IMR-90 (cell line): ENCODE measurements at regions not wholly inside any gene's neighbourhood (a gene's known extent, or its start where the extent isn't known, plus 50 kb on each side); places are given as distances from the start of the nearest gene placed in this dataset.
A peak's percentile ranks its signal among the peaks of the same experiment; 100 is the strongest.

Source experiments
- ATAC-seq: fragments of 200-7000 bp; cut with Tn5 transposase; 2 replicates; pipeline ENCODE4 v1.9.1; 2020; ENCODE audit warnings: low read depth, mild to moderate bottlenecking, moderate library complexity
- BruUV-seq: library from RNA; stranded (reverse); fragments of 400-500 nt; replicated peaks from 2 replicates; lab custom pipeline; 2021; lab: Mats Ljungman, UMichigan
- CTCF ChIA-PET: fragments of 300-600 bp; formaldehyde crosslinking; extraction: SDS; loops from one replicate; lab custom pipeline; 2021; ENCODE audit warnings: antibody characterized with exemption; lab: Yijun Ruan, JAX
- POLR2A ChIA-PET: fragments of 300-600 bp; sonication (Branson Sonifier 250); formaldehyde crosslinking; loops from one replicate; lab custom pipeline; 2022; ENCODE audit warnings: antibody characterized with exemption; ENCODE audit not compliant: unreplicated experiment; lab: Charles Lee
- DNase-seq: peaks from one replicate; pipeline ENCODE4 v3.0.0; 2013
- H2AFZ ChIP-seq: replicated peaks from 2 replicates; pipeline ENCODE3; 2013; ENCODE audit warnings: low read length, mild to moderate bottlenecking; ENCODE audit not compliant: poor library complexity
- H2AK5ac ChIP-seq: 2 replicates; pipeline ENCODE4 v1.6.1; 2013; ENCODE audit warnings: low read depth, low read length, inconsistent platforms
- H2AK9ac ChIP-seq: replicated peaks from 2 replicates; pipeline ENCODE3; 2013; ENCODE audit warnings: mild to moderate bottlenecking, low read depth, low read length, moderate library complexity; ENCODE audit not compliant: poor library complexity
- H2BK120ac ChIP-seq: 2 replicates; pipeline ENCODE4 v1.6.1; 2013; ENCODE audit warnings: low read depth, low read length, inconsistent platforms
- H2BK15ac ChIP-seq: 3 replicates; pipeline ENCODE4 v1.6.1; 2013; ENCODE audit warnings: low read depth, low read length, inconsistent platforms
- H2BK20ac ChIP-seq: 2 replicates; pipeline ENCODE4 v1.6.1; 2013; ENCODE audit warnings: low read depth, mild to moderate bottlenecking, inconsistent platforms, low read length, moderate library complexity
- H2BK5ac ChIP-seq: 2 replicates; pipeline ENCODE4 v1.6.1; 2013; ENCODE audit warnings: mild to moderate bottlenecking, low read depth, low read length, inconsistent platforms; ENCODE audit not compliant: poor library complexity, severe bottlenecking
- H3K14ac ChIP-seq: replicated peaks from 2 replicates; pipeline ENCODE4 v1.6.1; 2013; ENCODE audit warnings: low read depth, low read length, inconsistent platforms
- H3K18ac ChIP-seq: 2 replicates; pipeline ENCODE4 v1.6.1; 2013; ENCODE audit warnings: low read depth, low read length, control low read depth
- H3K23ac ChIP-seq: 2 replicates; pipeline ENCODE4 v1.6.1; 2013; ENCODE audit warnings: low read depth, low read length, inconsistent platforms
- H3K27ac ChIP-seq: 2 replicates; pipeline ENCODE4 v1.5.1; 2013; ENCODE audit warnings: mild to moderate bottlenecking, control low read depth, low read length; ENCODE audit not compliant: insufficient read depth
- H3K27me3 ChIP-seq: 2 replicates; pipeline ENCODE4 v1.6.1; 2013; ENCODE audit warnings: low read length; ENCODE audit not compliant: control insufficient read depth, insufficient read depth
- H3K36me3 ChIP-seq: 2 replicates; pipeline ENCODE4 v1.6.1; 2013; ENCODE audit warnings: low read length, mixed read lengths; ENCODE audit not compliant: control insufficient read depth, insufficient read depth
- H3K4ac ChIP-seq: 2 replicates; pipeline ENCODE4 v1.6.1; 2013; ENCODE audit warnings: low read depth, low read length, inconsistent platforms
- H3K4me1 ChIP-seq: 2 replicates; pipeline ENCODE4 v1.6.1; 2013; ENCODE audit warnings: low read length, mixed read lengths; ENCODE audit not compliant: control insufficient read depth, insufficient read depth
- H3K4me2 ChIP-seq: 2 replicates; pipeline ENCODE4 v1.6.1; 2013; ENCODE audit warnings: low read depth, mild to moderate bottlenecking, control low read depth, low read length, moderate library complexity
- H3K4me3 ChIP-seq: 2 replicates; pipeline ENCODE4 v1.5.1; 2013; ENCODE audit warnings: low read depth, mild to moderate bottlenecking, control low read depth, low read length, moderate library complexity; ENCODE audit not compliant: insufficient read depth
- H3K56ac ChIP-seq: 2 replicates; pipeline ENCODE4 v1.6.1; 2013; ENCODE audit warnings: low read length, inconsistent platforms; ENCODE audit not compliant: insufficient read depth; ENCODE audit errors: extremely low read depth
- H3K79me1 ChIP-seq, 2 experiments: 2 replicates each; pipeline ENCODE4 v1.6.1; 2013; ENCODE audit warnings: low read length in 2 of 2, inconsistent platforms in 1 of 2, low read depth in 1 of 2
- H3K9ac ChIP-seq: 2 replicates; pipeline ENCODE4 v1.6.1; 2013; ENCODE audit warnings: low read depth, low read length, control low read depth
- H3K9me1 ChIP-seq: 2 replicates; pipeline ENCODE4 v1.6.1; 2013; ENCODE audit warnings: low read length, inconsistent platforms; ENCODE audit not compliant: insufficient read depth
- H3K9me3 ChIP-seq: 2 replicates; pipeline ENCODE4 v1.6.1; 2013; ENCODE audit warnings: low read length; ENCODE audit not compliant: control insufficient read depth, insufficient read depth
- H4K20me1 ChIP-seq: 2 replicates; pipeline ENCODE4 v1.6.1; 2013; ENCODE audit warnings: low read length, inconsistent platforms; ENCODE audit not compliant: insufficient read depth
- H4K5ac ChIP-seq: 2 replicates; pipeline ENCODE4 v1.6.1; 2013; ENCODE audit warnings: mild to moderate bottlenecking, low read depth, low read length, control low read depth
- H4K8ac ChIP-seq, 2 experiments: 2 replicates each; pipeline ENCODE4 v1.6.1; 2013; ENCODE audit warnings: low read depth in 2 of 2, low read length in 2 of 2, control low read depth in 1 of 2, inconsistent platforms in 1 of 2
- H4K91ac ChIP-seq: 2 replicates; pipeline ENCODE4 v1.6.1; 2013; ENCODE audit warnings: low read depth, low read length, inconsistent platforms; ENCODE audit not compliant: insufficient read depth
- BHLHE40 ChIP-seq: fragments of 150-350 bp; IDR thresholded peaks from 2 replicates; pipeline ENCODE4 v1.6.1; 2016; ENCODE audit warnings: mild to moderate bottlenecking, low read depth, low read length
- CEBPB ChIP-seq: IDR thresholded peaks from 2 replicates; pipeline ENCODE4 v1.6.1; 2012; ENCODE audit warnings: low read depth, low read length, improper control_type of control experiment
- CHD1 ChIP-seq: IDR thresholded peaks from 2 replicates; pipeline ENCODE4 v1.6.1; 2012; ENCODE audit warnings: low read depth, low read length, improper control_type of control experiment
- CTCF ChIP-seq: conservative IDR thresholded peaks from 2 replicates; pipeline ENCODE4 v1.5.1; 2012; ENCODE audit warnings: mild to moderate bottlenecking, low read depth, low read length, improper control_type of control experiment
- ELK1 ChIP-seq: fragments of 150-350 bp; IDR thresholded peaks from 2 replicates; pipeline ENCODE4 v1.6.1; 2016; ENCODE audit warnings: low read depth, mild to moderate bottlenecking, low read length, moderate library complexity, borderline replicate concordance
- FOS ChIP-seq: fragments of 150-350 bp; IDR thresholded peaks from 2 replicates; pipeline ENCODE4 v1.6.1; 2016; ENCODE audit warnings: low read depth, low read length
- MAFK ChIP-seq: IDR thresholded peaks from 2 replicates; pipeline ENCODE4 v1.6.1; 2012; ENCODE audit warnings: low read depth, low read length, improper control_type of control experiment
- MAZ ChIP-seq: IDR thresholded peaks from 2 replicates; pipeline ENCODE4 v1.6.1; 2012; ENCODE audit warnings: low read depth, mild to moderate bottlenecking, low read length, improper control_type of control experiment, moderate library complexity, borderline replicate concordance
- MXI1 ChIP-seq: IDR thresholded peaks from 2 replicates; pipeline ENCODE4 v1.6.1; 2012; ENCODE audit warnings: low read depth, mild to moderate bottlenecking, low read length, moderate library complexity, borderline replicate concordance
- NFE2L2 ChIP-seq: fragments of 150-350 bp; IDR thresholded peaks from 2 replicates; pipeline ENCODE4 v1.6.1; 2016; ENCODE audit warnings: low read depth, mild to moderate bottlenecking, low read length
- POLR2A ChIP-seq: IDR thresholded peaks from 2 replicates; pipeline ENCODE4 v1.6.1; 2012; ENCODE audit warnings: mild to moderate bottlenecking, low read depth, low read length
- RAD21 ChIP-seq: IDR thresholded peaks from 2 replicates; pipeline ENCODE4 v1.6.1; 2012; ENCODE audit warnings: low read length, improper control_type of control experiment
- RCOR1 ChIP-seq: IDR thresholded peaks from 2 replicates; pipeline ENCODE4 v1.6.1; 2012; ENCODE audit warnings: mild to moderate bottlenecking, low read length, improper control_type of control experiment; ENCODE audit not compliant: insufficient replicate concordance
- RFX5 ChIP-seq: IDR thresholded peaks from 2 replicates; pipeline ENCODE4 v1.8.0; 2012; ENCODE audit warnings: low read depth, mild to moderate bottlenecking, low read length, moderate library complexity
- SMC3 ChIP-seq: fragments of 150-350 bp; IDR thresholded peaks from 2 replicates; pipeline ENCODE4 v1.6.1; 2016; ENCODE audit warnings: low read depth, mild to moderate bottlenecking, antibody characterized with exemption, low read length, moderate library complexity
- USF2 ChIP-seq: fragments of 150-350 bp; IDR thresholded peaks from 2 replicates; pipeline ENCODE4 v1.6.1; 2017; ENCODE audit warnings: mild to moderate bottlenecking, antibody characterized with exemption, low read length, low read depth
- dilution Hi-C: fragments of 300-500 bp; cut with HindIII; formaldehyde crosslinking; loops from one replicate; pipeline ENCODE4 v1.14.3; 2018; ENCODE audit warnings: low sequenced_read_pairs; ENCODE audit not compliant: unreplicated experiment
- in situ Hi-C: fragments of 300-500 bp; cut with MboI; formaldehyde crosslinking; loops from 3 replicates; pipeline ENCODE4 v1.14.3; 2019; ENCODE audit warnings: low sequenced_read_pairs, inconsistent platforms, mixed read lengths
- intact Hi-C: fragments of 100-400 bp; cut with micrococcal nuclease; formaldehyde crosslinking; loops from 2 replicates; pipeline ENCODE4 v1.10.0; 2022

- no TSS peak for BruUV-seq
- ATAC-seq: no peak
Observed at GRCh38 chr3:36114353-36114752, 266.0 kb upstream of the STAC start.

More at GRCh38 chr3:36114353-36114752, 266.0 kb upstream of the STAC start:
- no peak overlapping the region for H2BK120ac ChIP-seq
- no peaks in the 10 kb centered on the region for H3K27me3 ChIP-seq
- H3K14ac ChIP-seq: no peak overlapping the region
- no peak overlapping the region for H2AK9ac ChIP-seq
- no peak overlapping the region for H2AFZ ChIP-seq
- no peak overlapping the region for H3K18ac ChIP-seq
- no peaks in the 10 kb centered on the region for H3K9me1 ChIP-seq
- no peak overlapping the region for H2BK20ac ChIP-seq
- H3K36me3 ChIP-seq: no peaks in the 10 kb centered on the region
- intact Hi-C loops: no loop called here
- no peaks in the 10 kb centered on the region for H3K79me1 ChIP-seq
- H4K91ac ChIP-seq: no peak overlapping the region
- no peak overlapping the region for H2BK5ac ChIP-seq
- POLR2A ChIA-PET: no interaction called here
- H3K23ac ChIP-seq: no peak overlapping the region
- no peak overlapping the region for H3K56ac ChIP-seq
- H4K20me1 ChIP-seq: no peaks in the 10 kb centered on the region
- TF ChIP-seq MAFK: peak; percentile 36
- no peak for TF ChIP-seq CTCF
- TF ChIP-seq RFX5: no peak
- TF ChIP-seq USF2: no peak
- no peak for TF ChIP-seq POLR2A
- peak; percentile 92 for TF ChIP-seq NFE2L2
- no peak for TF ChIP-seq BHLHE40
- TF ChIP-seq FOS: no peak
- TF ChIP-seq CHD1: no peak
- TF ChIP-seq RAD21: no peak
- no peak for TF ChIP-seq SMC3
- no peak for TF ChIP-seq RCOR1
- no peak for TF ChIP-seq MAZ
- TF ChIP-seq MXI1: no peak
- TF ChIP-seq ELK1: no peak
- TF ChIP-seq CEBPB: no peak
- no peak overlapping the region for H2AK5ac ChIP-seq
- no peak overlapping the region for H3K4me2 ChIP-seq
- H3K27ac ChIP-seq: no peak overlapping the region
- no peaks in the 10 kb centered on the region for H3K4me1 ChIP-seq
- DNase-seq: no peak
- dilution Hi-C loops: no loop called here
- no peak overlapping the region for H3K9ac ChIP-seq
- H3K4ac ChIP-seq: no peak overlapping the region
- no peak overlapping the region for H4K5ac ChIP-seq
- CTCF ChIA-PET: no interaction called here
- H2BK15ac ChIP-seq: no peak overlapping the region
- no peak overlapping the region for H4K8ac ChIP-seq
- H3K4me3 ChIP-seq: no peak overlapping the region
- H3K9me3 ChIP-seq: 0 out of 2 replicates have a peak, but pooled peaks cover 2% of the 10 kb centered on the region
- in situ Hi-C loops: no loop called here
